HepG2 (cell line): ENCODE measurements at regions not wholly inside any gene's neighbourhood (a gene's known extent, or its start where the extent isn't known, plus 50 kb on each side); places are given as distances from the start of the nearest gene placed in this dataset.

Experiments used
- ATM ChIP-seq: fragments of 450-650 bp; IDR thresholded peaks from 2 replicates; pipeline ENCODE4 v1.7.1; 2017; ENCODE audit warnings: mild to moderate bottlenecking, borderline replicate concordance
- ETV5 ChIP-seq: IDR thresholded peaks from 2 replicates; pipeline ENCODE4 v1.6.1; 2018; ENCODE audit warnings: missing biosample characterization, missing genetic modification reagents, inconsistent platforms, borderline replicate concordance
- HCFC1 ChIP-seq: fragments of 150-350 bp; IDR thresholded peaks from 2 replicates; pipeline ENCODE4 v1.6.1; 2014; ENCODE audit warnings: low read depth, low read length
- IRF2 ChIP-seq: IDR thresholded peaks from 2 replicates; pipeline ENCODE4 v1.6.1; 2018; ENCODE audit warnings: missing genetic modification reagents, missing compliant biosample characterization
- JUNB ChIP-seq: sonication (generic); formaldehyde crosslinking; IDR thresholded peaks from 2 replicates; pipeline ENCODE4 v1.8.0; 2022; ENCODE audit warnings: missing genetic modification reagents, mild to moderate bottlenecking, borderline replicate concordance
- MED1 ChIP-seq: sonication (generic); formaldehyde crosslinking; IDR thresholded peaks from 2 replicates; pipeline ENCODE4 v1.4.0; 2020; ENCODE audit warnings: missing genetic modification reagents
- MIER2 ChIP-seq: IDR thresholded peaks from 2 replicates; pipeline ENCODE4 v1.6.1; 2016; ENCODE audit warnings: missing biosample characterization, missing genetic modification reagents
- NFE2L1 ChIP-seq: sonication (generic); formaldehyde crosslinking; IDR thresholded peaks from 2 replicates; pipeline ENCODE4 v1.4.0; 2020; ENCODE audit warnings: missing genetic modification reagents, mild to moderate bottlenecking, borderline replicate concordance
- SOX13 ChIP-seq, 3 experiments: fragments of 450-650 bp in 1 of 3; sonication (generic) in 1 of 3; formaldehyde crosslinking in 1 of 3; IDR thresholded peaks in 2 of 3; conservative IDR thresholded peaks in 1 of 3; 2 replicates each; pipeline versions ENCODE4 v1.5.0 to v1.6.1; 2016 to 2020; ENCODE audit warnings: antibody characterized with exemption in 1 of 3, mild to moderate bottlenecking in 1 of 3, missing compliant biosample characterization in 1 of 3, missing genetic modification reagents in 1 of 3, moderate library complexity in 1 of 3
- SOX6 ChIP-seq, 2 experiments: fragments of 450-650 bp in 1 of 2; sonication (generic) in 1 of 2; formaldehyde crosslinking in 1 of 2; IDR thresholded peaks; 2 replicates each; pipeline versions ENCODE4 v1.4.0 to v1.6.1; 2017 to 2020; ENCODE audit warnings: antibody characterized with exemption in 1 of 2, mild to moderate bottlenecking in 1 of 2, missing genetic modification reagents in 1 of 2
- SRSF1 ChIP-seq: fragments of 200-400 bp; formaldehyde crosslinking; optimal IDR thresholded peaks from 2 replicates; pipeline ENCODE3; 2017; ENCODE audit warnings: mild to moderate bottlenecking, low read depth, low read length, moderate library complexity
- TAF15 ChIP-seq: fragments of 200-400 bp; formaldehyde crosslinking; IDR thresholded peaks from one replicate; pipeline ENCODE4 v1.6.1; 2018; ENCODE audit warnings: mild to moderate bottlenecking, low read depth, low read length; ENCODE audit not compliant: poor library complexity, severe bottlenecking
- TBL1XR1 ChIP-seq: fragments of 150-350 bp; IDR thresholded peaks from 2 replicates; pipeline ENCODE4 v1.6.1; 2014; ENCODE audit warnings: borderline replicate concordance, low read length; ENCODE audit not compliant: partially characterized antibody
- TEAD2 ChIP-seq: sonication (generic); formaldehyde crosslinking; IDR thresholded peaks from 2 replicates; pipeline ENCODE4 v1.9.0; 2021; ENCODE audit warnings: missing genetic modification reagents
- ZBTB7B ChIP-seq: sonication (generic); formaldehyde crosslinking; IDR thresholded peaks from 2 replicates; pipeline ENCODE4 v1.4.0; 2020; ENCODE audit warnings: missing genetic modification reagents
- ZNF281 ChIP-seq: sonication (generic); formaldehyde crosslinking; IDR thresholded peaks from 2 replicates; pipeline ENCODE4 v1.4.0; 2020; ENCODE audit warnings: missing genetic modification reagents, borderline replicate concordance
- ZNF749 ChIP-seq: sonication (generic); formaldehyde crosslinking; IDR thresholded peaks from 2 replicates; pipeline ENCODE4 v1.8.0; 2022; ENCODE audit warnings: mild to moderate bottlenecking, missing genetic modification reagents, moderate library complexity, borderline replicate concordance
- ZNF775 ChIP-seq: sonication (generic); formaldehyde crosslinking; IDR thresholded peaks from 2 replicates; pipeline ENCODE4 v1.4.0; 2020; ENCODE audit warnings: missing genetic modification reagents, mild to moderate bottlenecking, moderate library complexity, borderline replicate concordance
- ZNF784 ChIP-seq: sonication (generic); formaldehyde crosslinking; IDR thresholded peaks from 2 replicates; pipeline ENCODE4 v1.5.1; 2020; ENCODE audit warnings: missing genetic modification reagents, mild to moderate bottlenecking, borderline replicate concordance
- TF ChIP-seq, protein P1 (sequence below), 2 experiments: sonication (generic) in 1 of 2; formaldehyde crosslinking in 1 of 2; IDR thresholded peaks; 2 replicates each; pipeline versions ENCODE4 v1.4.0 to v1.6.1; 2018 to 2020; ENCODE audit warnings: missing genetic modification reagents in 2 of 2, borderline replicate concordance in 1 of 2, low read depth in 1 of 2, mild to moderate bottlenecking in 1 of 2, missing biosample characterization in 1 of 2
- TF ChIP-seq, protein P2 (sequence below): sonication (generic); formaldehyde crosslinking; IDR thresholded peaks from 2 replicates; pipeline ENCODE4 v1.4.0; 2020; ENCODE audit warnings: mild to moderate bottlenecking, missing genetic modification reagents
- TF ChIP-seq, protein P3 (sequence below): sonication (generic); formaldehyde crosslinking; IDR thresholded peaks from 2 replicates; pipeline ENCODE4 v1.4.0; 2020; ENCODE audit warnings: missing genetic modification reagents, borderline replicate concordance

GRCh38 chr9:73023025-73023541 lies 70.2 kb upstream of the ALDH1A1 start (continued):
- TF ChIP-seq, protein P1, sequence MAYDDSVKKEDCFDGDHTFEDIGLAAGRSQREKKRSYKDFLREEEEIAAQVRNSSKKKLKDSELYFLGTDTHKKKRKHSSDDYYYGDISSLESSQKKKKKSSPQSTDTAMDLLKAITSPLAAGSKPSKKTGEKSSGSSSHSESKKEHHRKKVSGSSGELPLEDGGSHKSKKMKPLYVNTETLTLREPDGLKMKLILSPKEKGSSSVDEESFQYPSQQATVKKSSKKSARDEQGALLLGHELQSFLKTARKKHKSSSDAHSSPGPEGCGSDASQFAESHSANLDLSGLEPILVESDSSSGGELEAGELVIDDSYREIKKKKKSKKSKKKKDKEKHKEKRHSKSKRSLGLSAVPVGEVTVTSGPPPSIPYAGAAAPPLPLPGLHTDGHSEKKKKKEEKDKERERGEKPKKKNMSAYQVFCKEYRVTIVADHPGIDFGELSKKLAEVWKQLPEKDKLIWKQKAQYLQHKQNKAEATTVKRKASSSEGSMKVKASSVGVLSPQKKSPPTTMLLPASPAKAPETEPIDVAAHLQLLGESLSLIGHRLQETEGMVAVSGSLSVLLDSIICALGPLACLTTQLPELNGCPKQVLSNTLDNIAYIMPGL (CRISPR knock-in tag; IDR thresholded peaks at IDR 0.05; ENCODE audit: borderline replicate concordance in 1 of 2, low read depth in 1 of 2): 0 out of 4 replicates have a peak, but pooled peaks of 1 of the 2 experiments have one; percentile 31
- TF ChIP-seq ZNF749 (CRISPR knock-in tag): no peak
- no peak for TF ChIP-seq MIER2 (CRISPR knock-in tag)
- TF ChIP-seq ATM: no peak
- no peak for TF ChIP-seq ZBTB7B (CRISPR knock-in tag)
- TF ChIP-seq ZNF281: no peak
- peak; percentile 41; the same call in 1 of the 2 replicates for TF ChIP-seq ETV5
- TF ChIP-seq SOX6 (IDR thresholded peaks at IDR 0.05): no peak
- TF ChIP-seq SOX6 (CRISPR knock-in tag; IDR thresholded peaks at IDR 0.05): 0 out of 2 replicates have a peak, but pooled peaks have one; percentile 24
- TF ChIP-seq IRF2 (CRISPR knock-in tag): peak; percentile 15; the same call in 1 of the 2 replicates
- no peak for TF ChIP-seq NFE2L1 (CRISPR knock-in tag)
- TF ChIP-seq HCFC1: no peak
- TF ChIP-seq ZNF784 (CRISPR knock-in tag): no peak
- no peak for TF ChIP-seq SRSF1
- no peak for TF ChIP-seq JUNB (CRISPR knock-in tag)
- TF ChIP-seq TAF15: no peak
- TF ChIP-seq SOX13 (IDR thresholded peaks at IDR 0.05): no peak
- 0 out of 4 replicates have a peak, but pooled peaks of 1 of the 2 experiments have one; percentile 11 for TF ChIP-seq SOX13 (CRISPR knock-in tag; conservative IDR thresholded peaks at IDR 0.05 in 1 of 2, IDR thresholded peaks at IDR 0.05 in 1 of 2)
- TF ChIP-seq TBL1XR1: no peak
- TF ChIP-seq MED1 (CRISPR knock-in tag): peak; percentile 61; the same call in 1 of the 2 replicates
- TF ChIP-seq, protein P2, sequence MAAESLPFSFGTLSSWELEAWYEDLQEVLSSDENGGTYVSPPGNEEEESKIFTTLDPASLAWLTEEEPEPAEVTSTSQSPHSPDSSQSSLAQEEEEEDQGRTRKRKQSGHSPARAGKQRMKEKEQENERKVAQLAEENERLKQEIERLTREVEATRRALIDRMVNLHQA (CRISPR knock-in tag): no peak
- TF ChIP-seq, protein P3, sequence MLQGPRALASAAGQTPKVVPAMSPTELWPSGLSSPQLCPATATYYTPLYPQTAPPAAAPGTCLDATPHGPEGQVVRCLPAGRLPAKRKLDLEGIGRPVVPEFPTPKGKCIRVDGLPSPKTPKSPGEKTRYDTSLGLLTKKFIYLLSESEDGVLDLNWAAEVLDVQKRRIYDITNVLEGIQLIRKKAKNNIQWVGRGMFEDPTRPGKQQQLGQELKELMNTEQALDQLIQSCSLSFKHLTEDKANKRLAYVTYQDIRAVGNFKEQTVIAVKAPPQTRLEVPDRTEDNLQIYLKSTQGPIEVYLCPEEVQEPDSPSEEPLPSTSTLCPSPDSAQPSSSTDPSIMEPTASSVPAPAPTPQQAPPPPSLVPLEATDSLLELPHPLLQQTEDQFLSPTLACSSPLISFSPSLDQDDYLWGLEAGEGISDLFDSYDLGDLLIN (CRISPR knock-in tag): no peak
- TF ChIP-seq TEAD2: no peak
- TF ChIP-seq ZNF775 (CRISPR knock-in tag): 0 out of 2 replicates have a peak, but pooled peaks have one; percentile 31
